ENCODE measurements at regions not wholly inside any gene's neighbourhood (a gene's known extent, or its start where the extent isn't known, plus 50 kb on each side); places are given as distances from the start of the nearest gene placed in this dataset.
"Not testable (repeated sequence)": the region's sequence is repeated elsewhere in the genome, so short reads cannot be mapped to it uniquely, and the experiment has no call there.

DNA sequence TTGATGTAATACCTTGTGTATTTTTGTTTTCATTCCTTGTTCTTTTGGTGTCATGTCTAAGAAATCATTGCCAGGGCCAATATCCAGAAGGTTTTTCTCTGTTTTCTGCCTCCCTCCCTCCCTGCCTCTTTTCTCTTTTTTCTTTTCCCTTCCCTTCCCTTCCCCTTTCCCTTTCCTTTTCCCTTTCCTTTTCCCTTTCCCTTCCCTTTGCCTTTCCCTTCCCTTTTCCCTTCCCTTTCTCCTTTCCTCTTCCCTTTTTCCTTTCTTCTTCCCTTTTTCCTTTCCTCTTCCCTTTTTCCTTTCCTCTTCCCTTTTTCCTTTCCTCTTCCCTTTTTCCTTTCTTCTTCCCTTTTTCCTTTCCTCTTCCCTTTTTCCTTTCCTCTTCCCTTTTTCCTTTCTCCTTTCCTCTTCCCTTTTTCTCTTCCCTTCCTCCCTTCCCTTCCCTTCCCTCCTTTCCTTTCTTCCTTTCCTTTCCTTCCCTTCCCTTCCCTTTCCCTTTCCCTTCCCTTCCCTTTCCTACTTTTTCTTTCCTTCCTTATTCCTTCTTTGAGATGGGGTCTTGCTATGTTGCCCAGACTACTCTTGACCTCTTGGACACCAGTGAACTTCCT lies 646.1 kb downstream of the RAPGEF2 start:
- DNase-seq: no peak

GRCh38 chr4:159757499-159757898 lies 654.6 kb downstream of the RAPGEF2 start:
- DNase-seq: no peak

GRCh38 chr4:159758061-159758460 lies 655.2 kb downstream of the RAPGEF2 start:
- DNase-seq: no peak

DNA sequence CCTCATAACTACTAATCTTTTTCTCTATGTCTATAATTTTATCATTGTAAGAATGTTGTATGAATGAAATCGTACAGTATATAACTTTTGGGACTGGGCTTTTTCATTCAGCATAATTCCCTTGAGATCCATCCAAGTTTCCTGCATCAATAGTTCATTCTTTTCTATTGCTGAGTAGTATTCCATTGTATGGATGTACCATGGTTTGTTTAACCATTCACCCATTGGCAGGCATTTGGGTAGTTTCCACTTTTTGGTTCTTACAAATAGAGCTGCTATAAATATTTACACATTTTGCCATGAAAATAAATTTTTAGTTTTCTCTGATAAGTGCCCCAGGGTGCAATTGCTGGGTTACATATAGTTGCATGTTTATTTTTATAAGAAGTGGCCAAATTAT lies 659.8 kb downstream of the RAPGEF2 start:
- no peak for DNase-seq

DNA sequence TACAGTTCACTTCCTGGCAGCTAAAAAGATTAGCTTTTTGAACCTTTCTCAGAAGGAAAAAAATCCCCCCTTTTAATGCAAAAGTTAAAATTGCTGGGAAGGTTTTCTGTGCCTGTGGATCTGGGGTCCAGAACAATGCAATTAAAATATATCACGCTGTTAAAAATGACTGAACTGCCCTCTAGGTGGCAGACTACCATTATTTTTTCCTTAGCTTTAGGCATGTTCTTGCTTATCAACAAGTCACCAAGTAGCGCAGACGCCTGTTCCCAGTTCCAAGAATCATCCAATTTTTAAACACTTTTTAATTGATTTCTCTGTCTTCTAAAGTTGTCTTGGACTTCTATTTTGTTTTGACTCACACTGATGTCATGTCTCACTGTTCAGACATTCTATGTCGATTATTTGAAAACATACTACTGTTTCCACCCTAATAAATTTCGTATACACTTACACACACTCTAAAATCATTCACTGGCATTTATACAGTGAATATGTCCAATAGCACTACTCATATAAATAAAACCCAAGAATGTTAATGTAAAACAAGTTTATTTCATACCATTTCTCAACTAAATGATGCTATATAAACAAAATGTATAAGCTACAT lies 661.6 kb downstream of the RAPGEF2 start:
- peak; percentile 1 for DNase-seq

DNA sequence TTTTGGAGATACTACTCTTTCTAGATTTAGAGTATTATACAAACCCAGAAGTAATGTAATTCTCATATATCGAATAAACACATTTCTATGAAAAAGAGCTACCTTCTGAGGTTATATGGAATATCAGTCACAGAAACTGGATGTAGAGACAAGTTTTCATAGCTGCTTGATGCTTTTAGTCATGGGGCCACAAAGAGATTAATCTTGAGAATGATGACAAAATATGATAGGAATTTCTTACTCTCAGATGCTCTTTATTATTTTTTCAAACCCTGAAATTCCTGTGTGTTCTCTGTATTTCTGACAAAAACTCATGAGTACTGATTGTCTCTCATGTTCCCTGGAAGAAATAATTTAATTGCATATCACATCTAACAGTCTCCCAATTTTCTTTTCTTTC lies 662.5 kb downstream of the RAPGEF2 start:
- no peak for DNase-seq

DNA sequence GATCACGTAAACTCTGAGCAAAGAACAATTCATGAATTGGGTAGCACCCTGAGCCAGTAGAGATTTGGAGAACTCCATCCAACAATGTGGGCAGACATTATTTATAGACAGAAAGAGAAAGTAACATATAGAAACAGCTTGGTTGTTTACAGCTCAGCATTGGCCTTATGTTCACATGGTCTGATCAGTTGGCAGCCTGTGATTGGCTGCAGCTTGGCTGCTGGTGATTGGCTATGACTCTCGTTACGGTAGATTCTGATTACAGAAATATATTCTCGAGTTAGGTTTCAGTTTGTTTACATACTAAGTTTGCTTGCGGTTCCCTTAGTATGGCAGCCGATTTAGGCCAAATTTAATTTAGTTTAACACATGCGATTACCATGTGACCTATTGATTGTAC lies 663.4 kb downstream of the RAPGEF2 start:
- DNase-seq: no peak

GRCh38 chr4:159767406-159767805 lies 664.5 kb downstream of the RAPGEF2 start:
- no peak for DNase-seq

- DNase-seq: no peak
Observed at GRCh38 chr4:159768016-159768415, 665.1 kb downstream of the RAPGEF2 start.

- DNase-seq: no peak
Observed at GRCh38 chr4:159770401-159770800, 667.5 kb downstream of the RAPGEF2 start.

DNA sequence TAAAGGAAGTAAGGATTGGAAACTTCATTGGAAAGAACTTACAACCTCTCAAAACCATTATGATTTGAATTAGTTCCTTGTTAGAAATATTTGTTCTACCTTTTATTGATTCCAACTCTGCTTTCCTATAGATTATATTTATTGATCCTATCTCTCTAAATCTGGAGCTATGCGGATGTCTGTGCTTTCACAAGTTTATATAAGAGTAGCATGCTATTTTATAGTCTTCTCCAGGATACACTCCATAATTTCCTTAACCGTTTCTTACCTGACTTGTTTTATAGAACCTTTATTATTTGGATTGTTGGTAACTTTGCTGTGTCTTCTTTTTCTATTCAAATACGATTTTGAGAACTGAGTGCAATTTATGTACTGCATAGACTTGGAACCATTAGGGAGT lies 668.1 kb downstream of the RAPGEF2 start:
- DNase-seq: no peak

DNA sequence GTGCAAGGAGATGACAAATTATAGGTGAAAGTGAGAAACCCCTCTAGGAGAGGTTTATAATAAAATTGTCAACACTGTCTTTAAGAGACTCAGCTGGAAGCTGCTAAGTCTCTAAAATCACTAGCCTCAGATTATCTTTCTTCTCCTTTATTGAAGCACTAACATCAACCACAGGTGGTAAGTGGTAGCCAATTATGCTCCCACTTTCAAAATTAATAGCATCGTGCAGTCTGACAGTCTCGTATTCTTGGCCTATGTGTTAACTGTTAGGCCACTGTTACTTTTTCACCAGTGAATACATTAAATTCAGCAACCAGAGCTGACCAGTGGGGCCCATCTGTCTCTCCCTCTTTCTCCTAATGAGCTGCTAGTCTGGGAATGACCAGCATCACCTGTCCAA lies 674.1 kb downstream of the RAPGEF2 start:
- no peak for DNase-seq

DNA sequence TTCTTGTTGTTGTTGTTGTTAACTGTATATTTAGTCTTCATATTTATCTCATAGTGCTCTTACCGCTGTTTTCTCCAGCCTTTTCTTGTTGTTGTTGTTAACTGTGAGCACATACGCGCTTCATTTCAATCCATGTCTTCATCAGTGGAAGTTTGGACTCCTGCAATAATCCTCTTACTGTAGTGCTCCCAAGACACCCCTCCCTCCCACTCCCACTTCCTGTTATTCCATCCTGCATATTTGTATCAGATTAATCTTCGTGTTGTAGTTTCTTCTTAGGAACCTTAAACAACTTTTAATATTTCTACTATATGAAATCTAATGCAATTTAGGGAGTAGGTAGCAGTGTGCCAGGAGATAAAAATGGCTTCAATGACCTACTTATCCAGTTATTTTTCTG lies 674.8 kb downstream of the RAPGEF2 start:
- no peak for DNase-seq

GRCh38 chr4:159778298-159778697 lies 675.4 kb downstream of the RAPGEF2 start:
- DNase-seq: no peak

DNA sequence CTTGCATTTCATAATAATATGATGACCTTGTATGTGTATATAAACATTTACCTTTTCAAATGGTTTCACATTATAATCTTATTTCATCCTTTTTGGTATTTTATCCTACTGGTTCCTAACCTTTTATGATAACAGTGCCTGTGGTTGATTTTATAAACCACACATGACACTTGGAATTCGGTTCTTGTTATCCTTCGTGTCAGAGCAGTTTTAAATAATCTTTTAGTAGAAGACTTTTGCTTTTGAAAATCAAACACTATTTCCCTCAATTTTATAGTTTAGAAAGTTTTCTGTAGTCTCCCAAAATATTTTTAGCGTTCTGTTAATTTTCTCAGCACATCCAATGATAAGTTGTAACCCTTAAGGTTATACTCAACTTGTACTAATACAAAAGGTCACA lies 676.8 kb downstream of the RAPGEF2 start:
- DNase-seq: no peak

- no peak for DNase-seq
Observed at GRCh38 chr4:159780196-159780922, 677.5 kb downstream of the RAPGEF2 start.

- DNase-seq: no peak
Observed at GRCh38 chr4:159787901-159788300, 685.0 kb downstream of the RAPGEF2 start.

DNA sequence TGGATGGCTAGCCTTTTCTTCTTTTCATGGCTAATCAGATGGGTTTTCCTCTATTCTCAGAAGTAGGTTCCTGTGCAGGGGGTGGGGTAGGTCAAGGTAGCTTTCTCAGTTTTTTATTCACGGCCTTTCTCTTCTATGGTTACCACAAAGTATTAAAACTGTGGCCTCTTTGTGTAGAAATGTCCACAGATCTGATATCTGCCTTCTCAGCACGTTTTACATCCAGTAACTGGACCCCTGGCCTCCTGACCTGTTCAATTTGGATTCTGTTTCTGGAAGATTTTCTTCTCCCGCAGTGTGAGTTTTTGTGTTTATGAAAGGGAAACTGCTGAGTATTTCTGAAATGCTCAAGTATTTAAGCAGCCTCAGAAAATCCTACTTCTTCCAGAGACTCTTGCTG lies 688.5 kb downstream of the RAPGEF2 start:
- DNase-seq: no peak

DNA sequence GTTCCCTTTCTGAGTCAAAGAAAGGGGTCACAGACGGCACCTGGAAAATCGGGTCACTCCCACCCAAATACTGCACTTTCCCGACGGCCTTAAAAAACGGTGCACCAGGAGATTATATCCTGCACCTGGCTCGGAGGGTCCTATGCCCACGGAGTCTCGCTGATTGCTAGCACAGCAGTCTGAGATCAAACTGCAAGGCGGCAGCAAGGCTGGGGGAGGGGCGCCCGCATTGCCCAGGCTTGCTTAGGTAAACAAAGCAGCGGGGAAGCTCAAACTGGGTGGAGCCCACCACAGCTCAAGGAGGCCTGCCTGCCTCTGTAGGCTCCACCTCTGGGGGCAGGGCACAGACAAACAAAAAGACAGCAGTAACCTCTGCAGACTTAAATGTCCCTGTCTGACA lies 701.7 kb downstream of the RAPGEF2 start:
- DNase-seq: not testable (repeated sequence)

- DNase-seq: no peak
Observed at GRCh38 chr4:159823743-159824142, 720.9 kb downstream of the RAPGEF2 start.

GRCh38 chr4:159828687-159829086 lies 725.8 kb downstream of the RAPGEF2 start:
- no peak for DNase-seq

- DNase-seq: no peak
Observed at GRCh38 chr4:159829184-159829583, 726.3 kb downstream of the RAPGEF2 start.

GRCh38 chr4:159837071-159837470 lies 734.2 kb downstream of the RAPGEF2 start:
- DNase-seq: no peak

GRCh38 chr4:159855731-159856130 lies 752.9 kb downstream of the RAPGEF2 start:
- DNase-seq: no peak

- DNase-seq: no peak
Observed at GRCh38 chr4:159856451-159856850, 753.6 kb downstream of the RAPGEF2 start.

Data from NCI-H1105 (cell line).